ENCODE measurements at regions not wholly inside any gene's neighbourhood (a gene's known extent, or its start where the extent isn't known, plus 50 kb on each side); places are given as distances from the start of the nearest gene placed in this dataset.

DNA sequence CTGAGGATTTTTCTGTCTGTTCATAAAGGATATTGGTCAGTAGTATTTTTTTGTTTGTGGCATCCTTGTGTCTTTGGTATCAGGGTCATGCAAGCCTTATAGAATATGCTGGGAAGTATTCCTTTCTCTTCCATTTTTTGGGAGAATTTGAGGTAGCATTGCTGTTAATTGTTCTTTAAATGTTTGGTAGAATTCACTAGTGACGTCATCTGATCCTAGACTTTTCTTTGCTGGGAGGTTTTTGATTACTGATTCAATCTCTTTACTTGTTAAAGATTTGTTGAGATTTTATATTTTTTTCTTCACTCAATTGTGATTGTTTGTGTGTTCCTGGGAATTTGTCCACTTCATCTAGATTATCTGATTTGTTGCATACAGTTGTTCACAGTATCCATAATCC lies 234.4 kb upstream of the ATP6AP2 start:
- no peaks in the 10 kb centered on the region for H3K4me1 Mint-ChIP-seq
- H3K27me3 Mint-ChIP-seq: peaks cover 3% of the 10 kb centered on the region
- CTCF ChIA-PET: no interaction called here
- DNase-seq (no peak), ATAC-seq (ENCODE audit: low read depth) (no peak)
- Histone ChIP-seq H2AFZ (ENCODE audit: insufficient read depth, low read depth, low read length, poor library complexity, severe bottlenecking) (no peak overlapping the region), H3K27ac (ENCODE audit: low read length in 2 of 2) (no peak overlapping the region), H3K4me3 (ENCODE audit: control extremely low read depth in 1 of 5, extremely low read depth in 1 of 5, insufficient read depth in 1 of 5, low read depth in 2 of 5, low read length in 4 of 5) (no peak overlapping the region), H3K9ac (ENCODE audit: low read length) (no peak overlapping the region), H3K27me3 (replicated peaks in 1 of 4; ENCODE audit: control extremely low read depth in 1 of 4, control insufficient read depth in 3 of 4, insufficient read depth in 4 of 4, low read length in 3 of 4) (no peaks in the 10 kb centered on the region), H3K9me3 (ENCODE audit: control extremely low read depth in 1 of 3, control insufficient read depth in 2 of 3, insufficient read depth in 1 of 3, low read length in 2 of 3) (peaks cover 0 to 14% (median 0%) of the 10 kb centered on the region in 3 donors), H3K4me2 (replicated peaks; ENCODE audit: low read depth, low read length, poor library complexity, severe bottlenecking) (no peak overlapping the region), H4K20me1 (ENCODE audit: control insufficient read depth, insufficient read depth, low read length, poor library complexity, severe bottlenecking) (no peaks in the 10 kb centered on the region), H3K4me1 (ENCODE audit: control insufficient read depth in 2 of 2, insufficient read depth in 2 of 2, low read length in 2 of 2) (no peaks in the 10 kb centered on the region), H3K79me2 (ENCODE audit: control insufficient read depth, insufficient read depth, low read length) (no peaks in the 10 kb centered on the region), H3K36me3 (replicated peaks in 1 of 2; ENCODE audit: control extremely low read depth in 1 of 2, control insufficient read depth in 1 of 2, extremely low read depth in 1 of 2, insufficient read depth in 2 of 2, low read length in 1 of 2) (no peaks in the 10 kb centered on the region)
- H3K27ac Mint-ChIP-seq: no peak overlapping the region
- intact Hi-C loops (cut with micrococcal nuclease): no loop called here
- no CpG with 5 or more reads among the region's 1 CpG for WGBS (ENCODE audit: insufficient coverage)
- no peak overlapping the region for H3K4me3 Mint-ChIP-seq
- POLR2A ChIA-PET: no interaction called here
- no peaks in the 10 kb centered on the region for H3K9me3 Mint-ChIP-seq (ENCODE audit: insufficient read depth)
- TF ChIP-seq, protein P1, sequence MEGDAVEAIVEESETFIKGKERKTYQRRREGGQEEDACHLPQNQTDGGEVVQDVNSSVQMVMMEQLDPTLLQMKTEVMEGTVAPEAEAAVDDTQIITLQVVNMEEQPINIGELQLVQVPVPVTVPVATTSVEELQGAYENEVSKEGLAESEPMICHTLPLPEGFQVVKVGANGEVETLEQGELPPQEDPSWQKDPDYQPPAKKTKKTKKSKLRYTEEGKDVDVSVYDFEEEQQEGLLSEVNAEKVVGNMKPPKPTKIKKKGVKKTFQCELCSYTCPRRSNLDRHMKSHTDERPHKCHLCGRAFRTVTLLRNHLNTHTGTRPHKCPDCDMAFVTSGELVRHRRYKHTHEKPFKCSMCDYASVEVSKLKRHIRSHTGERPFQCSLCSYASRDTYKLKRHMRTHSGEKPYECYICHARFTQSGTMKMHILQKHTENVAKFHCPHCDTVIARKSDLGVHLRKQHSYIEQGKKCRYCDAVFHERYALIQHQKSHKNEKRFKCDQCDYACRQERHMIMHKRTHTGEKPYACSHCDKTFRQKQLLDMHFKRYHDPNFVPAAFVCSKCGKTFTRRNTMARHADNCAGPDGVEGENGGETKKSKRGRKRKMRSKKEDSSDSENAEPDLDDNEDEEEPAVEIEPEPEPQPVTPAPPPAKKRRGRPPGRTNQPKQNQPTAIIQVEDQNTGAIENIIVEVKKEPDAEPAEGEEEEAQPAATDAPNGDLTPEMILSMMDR (IDR thresholded peaks at IDR 0.05): no peak
- no peak for TF ChIP-seq EZH2 (IDR thresholded peaks at IDR 0.05; ENCODE audit: borderline replicate concordance, insufficient read depth, low read depth, low read length, poor library complexity, severe bottlenecking)

DNA sequence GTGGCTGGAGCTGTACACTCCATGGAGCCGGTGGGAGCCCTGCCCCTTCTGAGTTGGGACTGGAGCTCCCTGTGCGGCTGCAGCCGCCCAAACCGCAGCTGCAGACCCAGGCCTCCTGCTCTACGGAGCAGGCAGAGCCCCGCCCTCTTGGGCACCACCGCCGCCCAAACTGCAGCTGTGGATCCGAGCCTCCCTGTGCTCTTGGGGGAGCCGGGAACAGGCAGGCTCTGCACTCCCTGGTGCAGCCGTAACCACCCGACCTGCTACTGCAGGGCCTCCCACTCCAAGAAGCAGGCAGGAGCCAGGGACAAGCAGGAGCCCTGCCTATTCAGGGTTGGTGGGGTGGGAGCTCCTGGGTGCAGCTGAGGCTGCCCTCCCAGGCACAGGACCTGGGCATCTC lies 237.5 kb upstream of the ATP6AP2 start:
- Histone ChIP-seq H3K79me2 (ENCODE audit: control insufficient read depth, insufficient read depth, low read length) (no peaks in the 10 kb centered on the region), H3K36me3 (replicated peaks in 1 of 2; ENCODE audit: control extremely low read depth in 1 of 2, control insufficient read depth in 1 of 2, extremely low read depth in 1 of 2, insufficient read depth in 2 of 2, low read length in 1 of 2) (no peaks in the 10 kb centered on the region), H3K9ac (ENCODE audit: low read length) (no peak overlapping the region), H2AFZ (ENCODE audit: insufficient read depth, low read depth, low read length, poor library complexity, severe bottlenecking) (no peak overlapping the region), H3K27me3 (replicated peaks in 1 of 4; ENCODE audit: control extremely low read depth in 1 of 4, control insufficient read depth in 3 of 4, insufficient read depth in 4 of 4, low read length in 3 of 4) (no peaks in the 10 kb centered on the region), H3K4me2 (replicated peaks; ENCODE audit: low read depth, low read length, poor library complexity, severe bottlenecking) (no peak overlapping the region), H3K4me3 (ENCODE audit: control extremely low read depth in 1 of 5, extremely low read depth in 1 of 5, insufficient read depth in 1 of 5, low read depth in 2 of 5, low read length in 4 of 5) (no peak overlapping the region), H3K27ac (ENCODE audit: low read length in 2 of 2) (no peak overlapping the region), H3K4me1 (ENCODE audit: control insufficient read depth in 2 of 2, insufficient read depth in 2 of 2, low read length in 2 of 2) (peaks cover 5 to 6% of the 10 kb centered on the region in 2 donors), H4K20me1 (ENCODE audit: control insufficient read depth, insufficient read depth, low read length, poor library complexity, severe bottlenecking) (no peaks in the 10 kb centered on the region), H3K9me3 (ENCODE audit: control extremely low read depth in 1 of 3, control insufficient read depth in 2 of 3, insufficient read depth in 1 of 3, low read length in 2 of 3) (peaks cover 0 to 11% (median 0%) of the 10 kb centered on the region in 3 donors)
- Mint-ChIP-seq H3K9me3 (ENCODE audit: insufficient read depth) (no peaks in the 10 kb centered on the region), H3K4me1 (peaks cover 9% of the 10 kb centered on the region), H3K27me3 (peaks cover 3% of the 10 kb centered on the region), H3K4me3 (no peak overlapping the region), H3K27ac (no peak overlapping the region)
- intact Hi-C loops (cut with micrococcal nuclease): no loop called here
- DNase-seq: no peak
- ATAC-seq (ENCODE audit: low read depth): no peak
- POLR2A ChIA-PET: no interaction called here
- 96% methylated on average over 5 of the region's 12 CpGs for WGBS (ENCODE audit: insufficient coverage)
- TF ChIP-seq, protein P1 (IDR thresholded peaks at IDR 0.05): no peak
- TF ChIP-seq EZH2 (IDR thresholded peaks at IDR 0.05; ENCODE audit: borderline replicate concordance, insufficient read depth, low read depth, low read length, poor library complexity, severe bottlenecking): no peak
- CTCF ChIA-PET: no interaction called here
